Left lung (tissue), 4 donors: ENCODE measurements at regions not wholly inside any gene's neighbourhood (a gene's known extent, or its start where the extent isn't known, plus 50 kb on each side); places are given as distances from the start of the nearest gene placed in this dataset.

Source experiments
- ATAC-seq: fragments of 200-7000 bp; cut with Tn5 transposase; one replicate; pipeline ENCODE4 v1.9.1; 2020; ENCODE audit warnings: moderate library complexity
- DNase-seq, 4 donors: peaks; one replicate each; pipeline ENCODE4 v3.0.0-alpha.2; 2013 to 2020
- H3K27ac ChIP-seq, 2 donors: fragments of 200-600 bp; sonication (generic) in 1 of 2; one replicate each; pipeline versions ENCODE4 v1.5.0 to v1.8.0; 2020 to 2021
- H3K27me3 ChIP-seq, 2 donors: fragments of 200-600 bp; sonication (generic) in 1 of 2; one replicate each; pipeline versions ENCODE4 v1.5.0 to v1.8.0; 2020 to 2021
- H3K36me3 ChIP-seq, 2 donors: fragments of 200-600 bp; sonication (generic) in 1 of 2; one replicate each; pipeline versions ENCODE4 v1.5.0 to v1.8.0; 2020 to 2021
- H3K4me1 ChIP-seq, 2 donors: fragments of 200-600 bp; one replicate each; pipeline ENCODE4 v1.8.0; 2021
- H3K4me3 ChIP-seq, 2 donors: fragments of 200-600 bp; sonication (generic) in 1 of 2; one replicate each; pipeline versions ENCODE4 v1.5.0 to v1.8.0; 2020 to 2021; ENCODE audit warnings: mild to moderate bottlenecking in 1 of 2
- H3K9me3 ChIP-seq, 2 donors: fragments of 200-600 bp; sonication (generic) in 1 of 2; one replicate each; pipeline versions ENCODE4 v1.5.0 to v1.8.0; 2020 to 2021
- intact Hi-C, 2 donors: fragments of 100-400 bp; cut with DNase I; formaldehyde crosslinking; loops; one replicate each; pipeline versions ENCODE4 v1.11.2 to v1.14.2; 2022
- TF ChIP-seq, protein P1 (sequence below), 2 donors: fragments of 200-600 bp; sonication (generic) in 1 of 2; IDR thresholded peaks; one replicate each; pipeline versions ENCODE4 v1.5.0 to v1.8.0; 2021; ENCODE audit warnings: antibody characterized with exemption in 2 of 2
- donor health status: DM: no; HTN: yes; CAD: no.
- donor health status: DM: no; HTN: no; CAD: no.

DNA sequence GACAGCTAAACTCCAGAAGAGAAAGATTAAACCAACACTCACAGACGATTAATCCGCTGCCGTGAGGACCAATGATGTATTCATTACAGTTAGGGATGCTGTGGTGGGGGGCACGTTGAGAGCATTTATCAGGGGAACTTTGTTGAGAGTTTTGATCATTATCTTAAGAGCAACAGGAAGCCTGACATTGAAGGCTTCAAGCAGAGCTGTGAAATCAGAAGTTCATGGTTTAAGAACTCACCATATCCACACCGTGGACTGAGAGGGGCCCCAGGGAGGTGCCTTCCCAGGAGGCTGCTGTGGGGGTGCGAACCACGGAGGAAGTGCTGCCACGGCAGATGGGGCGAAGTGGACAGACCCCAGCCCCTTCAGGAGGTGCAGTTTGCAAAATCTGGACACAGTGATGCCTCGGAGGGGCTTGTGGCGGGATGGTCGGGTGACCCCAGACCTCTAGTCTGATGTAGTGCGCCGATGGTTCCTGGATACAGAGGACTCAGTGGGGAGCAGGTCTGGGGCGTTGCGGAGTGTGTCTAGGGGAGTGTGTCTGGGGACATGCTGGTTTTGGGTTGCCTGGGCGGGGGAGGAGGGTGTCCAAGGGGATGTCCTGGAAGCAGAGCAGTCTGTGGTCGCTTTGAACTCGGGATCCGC lies 73.0 kb downstream of the DIO3 start:
- H3K4me3 ChIP-seq = no peak overlapping the region
- DNase-seq = no peak
- no peak for ATAC-seq
- H3K36me3 ChIP-seq = no peaks in the 10 kb centered on the region
- no peaks in the 10 kb centered on the region for H3K9me3 ChIP-seq
- intact Hi-C loops = no loop called here
- H3K4me1 ChIP-seq = no peaks in the 10 kb centered on the region
- TF ChIP-seq, protein P1, sequence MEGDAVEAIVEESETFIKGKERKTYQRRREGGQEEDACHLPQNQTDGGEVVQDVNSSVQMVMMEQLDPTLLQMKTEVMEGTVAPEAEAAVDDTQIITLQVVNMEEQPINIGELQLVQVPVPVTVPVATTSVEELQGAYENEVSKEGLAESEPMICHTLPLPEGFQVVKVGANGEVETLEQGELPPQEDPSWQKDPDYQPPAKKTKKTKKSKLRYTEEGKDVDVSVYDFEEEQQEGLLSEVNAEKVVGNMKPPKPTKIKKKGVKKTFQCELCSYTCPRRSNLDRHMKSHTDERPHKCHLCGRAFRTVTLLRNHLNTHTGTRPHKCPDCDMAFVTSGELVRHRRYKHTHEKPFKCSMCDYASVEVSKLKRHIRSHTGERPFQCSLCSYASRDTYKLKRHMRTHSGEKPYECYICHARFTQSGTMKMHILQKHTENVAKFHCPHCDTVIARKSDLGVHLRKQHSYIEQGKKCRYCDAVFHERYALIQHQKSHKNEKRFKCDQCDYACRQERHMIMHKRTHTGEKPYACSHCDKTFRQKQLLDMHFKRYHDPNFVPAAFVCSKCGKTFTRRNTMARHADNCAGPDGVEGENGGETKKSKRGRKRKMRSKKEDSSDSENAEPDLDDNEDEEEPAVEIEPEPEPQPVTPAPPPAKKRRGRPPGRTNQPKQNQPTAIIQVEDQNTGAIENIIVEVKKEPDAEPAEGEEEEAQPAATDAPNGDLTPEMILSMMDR (IDR thresholded peaks at IDR 0.05) = no peak
- no peak overlapping the region for H3K27ac ChIP-seq
- H3K27me3 ChIP-seq = peaks cover 0 to 20% of the 10 kb centered on the region in 2 donors

DNA sequence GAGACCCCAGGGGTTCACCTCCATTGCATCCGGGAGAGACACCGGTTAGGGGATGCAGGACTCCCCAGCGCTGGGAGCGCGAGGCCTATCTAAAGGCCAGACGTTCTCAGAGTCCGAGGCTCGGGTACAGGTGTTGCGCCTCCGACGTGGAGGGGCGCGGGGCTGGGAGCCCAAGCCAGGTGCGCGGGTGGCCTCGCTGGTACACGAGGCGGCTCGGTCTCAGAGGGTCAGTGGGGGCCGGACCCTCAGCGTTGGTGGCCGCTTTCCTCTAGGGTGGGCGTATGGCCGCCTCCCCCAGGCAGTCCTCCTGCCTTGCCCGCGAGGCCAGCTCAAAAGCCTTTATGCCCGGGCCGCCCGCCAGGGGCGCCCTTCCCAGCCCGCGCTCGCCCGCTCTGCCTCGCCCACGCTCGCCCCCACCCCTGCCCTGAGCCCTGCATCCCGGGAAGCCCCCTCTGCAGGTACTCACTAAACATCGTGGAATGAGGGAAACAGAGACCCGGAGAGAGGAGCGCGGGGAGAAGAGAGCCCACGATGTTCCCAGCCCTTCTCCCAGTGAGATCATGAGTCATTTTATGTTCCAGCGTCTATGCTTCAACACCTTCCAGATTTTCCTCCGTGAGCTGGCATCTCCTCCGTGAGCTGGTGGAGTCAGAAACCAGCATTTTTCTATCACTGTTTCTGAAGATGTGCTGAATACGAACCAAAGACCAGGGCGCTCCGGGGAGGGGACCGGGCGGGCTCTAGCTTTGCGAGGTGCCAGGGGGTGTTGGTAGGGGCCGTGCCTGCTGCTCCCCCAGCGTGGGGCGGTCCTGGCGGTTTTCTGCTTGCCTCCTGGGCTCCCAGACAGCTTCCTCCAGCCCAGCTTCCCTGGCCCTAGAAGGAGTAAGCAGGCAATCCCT lies 73.8 kb downstream of the DIO3 start:
- ATAC-seq = no peak
- Histone ChIP-seq H3K36me3 (no peaks in the 10 kb centered on the region), H3K4me1 (no peaks in the 10 kb centered on the region), H3K27ac (no peak overlapping the region), H3K4me3 (no peak overlapping the region), H3K9me3 (no peaks in the 10 kb centered on the region), H3K27me3 (peaks cover 0 to 20% of the 10 kb centered on the region in 2 donors)
- TF ChIP-seq, protein P1 (IDR thresholded peaks at IDR 0.05) = no peak
- intact Hi-C loops = no loop called here
- peak in 1 of 4 donors; percentile 74 for DNase-seq

DNA sequence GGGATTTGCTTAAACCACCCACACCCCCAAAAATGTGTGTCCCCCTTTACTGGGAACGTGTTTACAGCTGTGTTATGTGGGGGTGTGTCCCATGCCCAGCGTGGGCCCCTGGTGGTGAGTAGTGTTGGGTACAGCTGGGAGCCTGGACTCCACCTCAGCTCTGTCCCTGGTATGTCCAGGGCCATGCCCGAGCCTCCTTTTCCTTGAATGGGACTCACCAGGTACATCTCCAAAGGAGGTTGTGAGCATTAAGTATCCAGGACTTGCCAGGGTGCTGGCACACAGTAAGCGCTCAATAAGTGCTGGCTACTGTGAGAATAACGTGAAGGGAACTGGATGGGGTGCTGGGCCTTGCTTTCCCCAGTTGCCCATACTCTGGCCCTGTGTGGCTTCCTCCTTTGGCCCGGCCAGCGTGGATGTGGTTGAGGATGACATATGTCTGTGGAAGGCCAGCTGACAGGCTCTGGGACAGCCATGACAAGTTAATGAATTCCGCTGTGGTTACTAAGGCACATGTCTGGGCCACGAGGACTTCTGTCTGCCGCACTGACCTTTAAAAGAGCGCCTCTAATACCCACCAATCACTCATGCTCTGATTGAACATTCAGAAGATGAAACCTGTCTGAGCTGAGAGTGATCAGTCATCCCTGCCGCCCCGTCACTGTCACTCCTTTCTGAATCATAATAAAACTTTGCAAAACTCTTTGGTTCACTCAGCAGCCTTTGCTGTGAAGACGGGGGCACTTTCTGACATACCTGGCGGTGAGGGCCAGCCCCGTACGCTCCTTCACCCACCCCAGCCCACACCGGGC lies 74.7 kb downstream of the DIO3 start:
- no peaks in the 10 kb centered on the region for H3K36me3 ChIP-seq
- no peak overlapping the region for H3K4me3 ChIP-seq
- no peak for ATAC-seq
- peaks cover 0 to 20% of the 10 kb centered on the region in 2 donors for H3K27me3 ChIP-seq
- intact Hi-C loops = no loop called here
- TF ChIP-seq, protein P1 (IDR thresholded peaks at IDR 0.05) = no peak
- no peak overlapping the region for H3K27ac ChIP-seq
- H3K4me1 ChIP-seq = no peaks in the 10 kb centered on the region
- H3K9me3 ChIP-seq = no peaks in the 10 kb centered on the region
- DNase-seq = no peak

DNA sequence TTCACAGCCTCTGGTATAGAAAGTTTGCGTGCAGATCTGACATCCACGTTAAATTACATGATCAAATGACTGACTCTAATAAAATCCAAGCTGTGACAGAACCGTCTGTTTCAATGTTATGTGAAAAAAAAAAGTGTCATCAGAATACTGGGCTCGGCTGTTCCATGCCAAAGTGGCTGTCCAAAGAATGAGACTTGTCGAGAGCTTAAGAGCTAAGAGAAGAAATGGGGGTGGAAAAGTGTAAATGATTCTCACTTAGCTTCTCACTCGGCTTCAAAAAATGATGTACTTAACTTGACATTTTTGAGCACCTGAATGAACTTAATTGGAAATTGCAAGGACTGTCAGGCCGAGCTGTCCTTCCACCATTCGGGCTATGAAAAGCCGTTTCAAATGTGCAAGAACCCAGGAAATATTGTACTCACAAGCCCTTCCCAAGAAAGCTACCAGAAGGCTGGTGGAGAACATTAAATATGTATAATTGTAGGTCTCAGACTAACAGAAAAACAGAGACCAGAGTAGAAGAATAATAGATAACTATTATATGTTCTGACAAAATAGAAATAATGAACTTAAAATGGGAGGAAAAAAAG lies 78.0 kb downstream of the DIO3 start:
- Histone ChIP-seq H3K9me3 (no peaks in the 10 kb centered on the region), H3K36me3 (no peaks in the 10 kb centered on the region), H3K4me1 (no peaks in the 10 kb centered on the region), H3K27me3 (peaks cover 0 to 19% of the 10 kb centered on the region in 2 donors), H3K27ac (no peak overlapping the region), H3K4me3 (no peak overlapping the region)
- ATAC-seq (no peak), DNase-seq (no peak)
- TF ChIP-seq, protein P1 (IDR thresholded peaks at IDR 0.05) = no peak
- intact Hi-C loops = no loop called here
